Calu3 (cell line): ENCODE measurements at regions not wholly inside any gene's neighbourhood (a gene's known extent, or its start where the extent isn't known, plus 50 kb on each side); places are given as distances from the start of the nearest gene placed in this dataset.

Experiments
- BruUV-seq: library from RNA; stranded (reverse); fragments of 400-500 nt; replicated peaks from 2 replicates; lab custom pipeline; 2021; lab: Mats Ljungman, UMichigan
- CTCF ChIA-PET: fragments of 300-600 bp; sonication (Branson Sonifier 250); formaldehyde crosslinking; loops from one replicate; lab custom pipeline; 2022; ENCODE audit warnings: antibody characterized with exemption; lab: Charles Lee
- DNase-seq: peaks from one replicate; pipeline ENCODE4 v3.0.0; 2022
- H3K27ac Mint-ChIP-seq: one replicate; pipeline ENCODE4 v1.8.0; 2022; ENCODE audit warnings: mixed read lengths; ENCODE audit not compliant: unreplicated experiment
- H3K27me3 Mint-ChIP-seq: one replicate; pipeline ENCODE4 v1.8.0; 2022; ENCODE audit warnings: mixed read lengths; ENCODE audit not compliant: unreplicated experiment
- H3K36me3 Mint-ChIP-seq: one replicate; pipeline ENCODE4 v1.8.0; 2022; ENCODE audit warnings: mild to moderate bottlenecking, moderate library complexity, mixed read lengths; ENCODE audit not compliant: insufficient read depth, unreplicated experiment
- H3K4me1 Mint-ChIP-seq: one replicate; pipeline ENCODE4 v1.8.0; 2022; ENCODE audit warnings: mild to moderate bottlenecking, low read depth, mixed read lengths; ENCODE audit not compliant: unreplicated experiment
- H3K4me3 Mint-ChIP-seq: one replicate; pipeline ENCODE4 v1.8.0; 2022; ENCODE audit warnings: mild to moderate bottlenecking, low read depth, moderate library complexity, mixed read lengths; ENCODE audit not compliant: unreplicated experiment
- H3K9me3 Mint-ChIP-seq: one replicate; pipeline ENCODE4 v1.8.0; 2022; ENCODE audit warnings: low read depth, mixed read lengths; ENCODE audit not compliant: unreplicated experiment
- intact Hi-C: fragments of 100-400 bp; cut with micrococcal nuclease; formaldehyde crosslinking; loops from one replicate; pipeline ENCODE4 v1.10.0; 2022; ENCODE audit not compliant: unreplicated experiment
- TF ChIP-seq, protein P1 (sequence below): fragments of 200-600 bp; IDR thresholded peaks from one replicate; pipeline ENCODE4 v1.8.0; 2022; ENCODE audit warnings: antibody characterized with exemption; ENCODE audit not compliant: unreplicated experiment

DNA sequence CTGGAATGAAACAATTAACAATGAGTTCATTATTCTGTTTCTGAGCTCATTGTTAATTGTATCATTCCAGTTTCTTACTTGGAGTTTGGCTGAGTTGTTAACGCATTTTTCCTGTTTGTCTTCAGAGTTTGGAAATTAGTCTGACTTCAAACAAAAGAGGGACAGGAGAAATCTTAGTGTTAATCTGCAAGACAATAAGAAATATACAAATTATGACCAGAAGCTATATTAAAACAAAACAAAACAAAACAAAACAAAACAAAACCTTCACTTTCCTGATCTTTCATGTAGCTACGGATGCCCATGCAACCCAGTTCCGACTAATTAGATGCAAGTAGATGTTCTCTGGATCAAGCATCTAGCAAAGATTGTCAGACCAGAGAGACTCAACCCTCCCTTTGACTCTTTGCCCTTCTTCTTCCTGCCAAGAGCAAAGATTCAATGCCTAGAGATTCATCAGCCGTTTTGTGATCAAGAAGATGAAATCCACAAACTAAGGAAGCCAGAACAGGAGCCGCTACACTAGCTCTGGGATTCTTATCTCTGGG lies 686.2 kb upstream of the FSHR start:
- Mint-ChIP-seq H3K4me3 (no peak overlapping the region), H3K9me3 (no peaks in the 10 kb centered on the region), H3K27ac (no peak overlapping the region), H3K4me1 (no peaks in the 10 kb centered on the region), H3K27me3 (no peaks in the 10 kb centered on the region), H3K36me3 (no peaks in the 10 kb centered on the region)
- intact Hi-C loops, result no loop called here
- CTCF ChIA-PET, result no interaction called here
- no TSS peak for BruUV-seq
- no peak for DNase-seq
- TF ChIP-seq, protein P1, sequence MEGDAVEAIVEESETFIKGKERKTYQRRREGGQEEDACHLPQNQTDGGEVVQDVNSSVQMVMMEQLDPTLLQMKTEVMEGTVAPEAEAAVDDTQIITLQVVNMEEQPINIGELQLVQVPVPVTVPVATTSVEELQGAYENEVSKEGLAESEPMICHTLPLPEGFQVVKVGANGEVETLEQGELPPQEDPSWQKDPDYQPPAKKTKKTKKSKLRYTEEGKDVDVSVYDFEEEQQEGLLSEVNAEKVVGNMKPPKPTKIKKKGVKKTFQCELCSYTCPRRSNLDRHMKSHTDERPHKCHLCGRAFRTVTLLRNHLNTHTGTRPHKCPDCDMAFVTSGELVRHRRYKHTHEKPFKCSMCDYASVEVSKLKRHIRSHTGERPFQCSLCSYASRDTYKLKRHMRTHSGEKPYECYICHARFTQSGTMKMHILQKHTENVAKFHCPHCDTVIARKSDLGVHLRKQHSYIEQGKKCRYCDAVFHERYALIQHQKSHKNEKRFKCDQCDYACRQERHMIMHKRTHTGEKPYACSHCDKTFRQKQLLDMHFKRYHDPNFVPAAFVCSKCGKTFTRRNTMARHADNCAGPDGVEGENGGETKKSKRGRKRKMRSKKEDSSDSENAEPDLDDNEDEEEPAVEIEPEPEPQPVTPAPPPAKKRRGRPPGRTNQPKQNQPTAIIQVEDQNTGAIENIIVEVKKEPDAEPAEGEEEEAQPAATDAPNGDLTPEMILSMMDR, result no peak

DNA sequence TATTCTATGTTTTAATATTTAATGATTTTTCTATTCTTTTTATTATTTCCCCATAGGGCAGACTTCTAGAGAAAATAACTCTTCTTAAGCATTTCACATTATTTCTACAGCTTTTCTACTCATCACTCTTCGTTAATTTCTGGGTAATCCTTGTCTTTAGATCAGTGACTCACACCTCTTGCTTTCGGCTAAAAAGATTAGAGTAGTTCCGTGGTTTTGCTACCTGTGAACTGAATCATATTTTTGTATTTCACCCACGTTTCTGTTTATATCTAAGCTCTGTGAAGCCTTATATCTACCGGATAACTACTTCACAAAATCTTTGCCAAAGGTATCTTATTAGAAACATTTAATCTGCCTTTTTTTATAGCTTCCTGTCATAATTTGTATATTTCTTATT lies 685.5 kb upstream of the FSHR start:
- DNase-seq, result no peak
- TF ChIP-seq, protein P1, result no peak
- Mint-ChIP-seq H3K27me3 (no peaks in the 10 kb centered on the region), H3K4me1 (no peaks in the 10 kb centered on the region), H3K27ac (no peak overlapping the region), H3K36me3 (no peaks in the 10 kb centered on the region), H3K9me3 (no peaks in the 10 kb centered on the region), H3K4me3 (no peak overlapping the region)
- intact Hi-C loops, result no loop called here
- CTCF ChIA-PET, result no interaction called here
- no TSS peak for BruUV-seq

DNA sequence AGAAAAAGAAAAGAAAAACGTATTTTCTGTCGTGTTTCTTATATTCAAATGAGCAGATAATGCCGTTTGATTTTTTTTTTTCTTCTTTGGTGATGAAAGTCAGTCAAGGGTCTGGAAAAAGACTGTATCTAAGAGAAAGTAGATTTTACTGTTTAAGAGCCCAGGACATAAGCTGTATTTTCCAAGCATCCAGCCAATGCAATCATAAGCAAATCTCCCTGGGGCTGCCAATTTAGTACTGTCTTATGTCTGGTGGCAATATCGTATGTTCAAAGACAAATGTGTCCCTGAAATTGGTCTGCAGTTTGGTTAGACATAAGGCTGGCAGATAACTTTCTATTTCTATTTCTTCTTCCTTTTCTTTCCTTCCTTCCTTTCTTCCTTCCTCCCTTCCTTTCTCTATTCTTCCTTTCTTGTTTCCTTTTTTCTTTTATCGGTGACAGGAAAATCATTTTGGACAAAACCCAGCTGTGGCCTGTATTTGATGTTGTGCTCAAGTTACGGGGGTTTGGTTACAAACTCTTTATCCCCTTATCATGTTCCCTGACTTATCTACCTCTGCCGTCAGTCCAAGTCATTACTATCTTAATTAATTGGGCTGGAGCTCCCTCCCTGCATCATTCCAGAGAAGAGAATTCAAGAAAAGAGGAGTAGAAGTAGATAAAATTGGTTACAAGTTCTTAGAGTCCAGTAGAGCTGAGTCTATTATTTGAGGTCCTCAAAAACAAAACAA lies 683.4 kb upstream of the FSHR start:
- intact Hi-C loops, result no loop called here
- no TSS peak for BruUV-seq

DNA sequence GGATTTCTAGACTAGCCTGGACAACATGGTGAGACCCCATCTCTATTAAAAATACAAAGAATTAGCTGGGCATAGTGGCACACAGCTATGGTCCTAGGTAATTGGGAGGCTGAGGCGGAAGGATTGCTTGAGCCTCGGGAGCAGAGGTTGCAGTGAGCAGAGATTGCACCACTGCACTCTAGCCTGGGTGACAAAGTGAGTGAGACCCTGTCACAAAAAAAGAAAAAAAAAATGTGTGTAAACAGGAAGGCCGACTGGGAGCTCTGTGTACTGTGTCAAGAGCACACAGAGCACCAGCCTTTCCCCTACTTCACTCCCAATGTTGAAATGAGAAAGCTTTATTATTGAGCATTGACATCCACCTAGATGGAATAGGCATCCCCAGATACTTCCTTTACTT lies 681.7 kb upstream of the FSHR start:
- no peaks in the 10 kb centered on the region for H3K4me1 Mint-ChIP-seq
- H3K9me3 Mint-ChIP-seq, result no peaks in the 10 kb centered on the region
- CTCF ChIA-PET, result interaction anchor here (0.6 to 0.8 kb wide), 2 partner anchors 43 to 53 kb away, joined by 3 read pairs; no protein-coding TSS in a partner anchor
- no peak overlapping the region for H3K4me3 Mint-ChIP-seq
- H3K27me3 Mint-ChIP-seq, result no peaks in the 10 kb centered on the region
- H3K36me3 Mint-ChIP-seq, result no peaks in the 10 kb centered on the region
- intact Hi-C loops, result no loop called here
- TF ChIP-seq, protein P1, result no peak
- no peak for DNase-seq
- no TSS peak for BruUV-seq
- no peak overlapping the region for H3K27ac Mint-ChIP-seq

More for the DNA sequence above, 683.4 kb upstream of the FSHR start:
- Mint-ChIP-seq H3K4me1 (no peaks in the 10 kb centered on the region), H3K36me3 (no peaks in the 10 kb centered on the region), H3K27me3 (no peaks in the 10 kb centered on the region), H3K4me3 (no peak overlapping the region), H3K27ac (no peak overlapping the region), H3K9me3 (no peaks in the 10 kb centered on the region)
- TF ChIP-seq, protein P1, result no peak
- CTCF ChIA-PET, result no interaction called here
- no peak for DNase-seq
